DND-41 (cell line): ENCODE measurements at regions not wholly inside any gene's neighbourhood (a gene's known extent, or its start where the extent isn't known, plus 50 kb on each side); places are given as distances from the start of the nearest gene placed in this dataset.
A peak's percentile ranks its signal among the peaks of the same experiment; 100 is the strongest.

Experiments used
- ATAC-seq: fragments of 200-7000 bp; cut with Tn5 transposase; 3 replicates; pipeline ENCODE4 v1.9.1; 2021; ENCODE audit warnings: low read depth; ENCODE audit not compliant: insufficient read depth
- DNase-seq: peaks from one replicate; pipeline ENCODE4 v3.0.0-alpha.2; 2020
- H2AFZ ChIP-seq: 2 replicates; pipeline ENCODE4 v1.6.0; 2012; ENCODE audit warnings: low read depth, low read length
- H3K27ac ChIP-seq: 2 replicates; pipeline ENCODE4 v1.5.1; 2012; ENCODE audit warnings: low read length, inconsistent platforms
- H3K27me3 ChIP-seq: fragments of 200-600 bp; sonication (generic); 2 replicates; pipeline ENCODE4 v1.6.0; 2012; ENCODE audit warnings: low read length, mild to moderate bottlenecking, inconsistent platforms; ENCODE audit not compliant: insufficient read depth, poor library complexity
- H3K36me3 ChIP-seq: 2 replicates; pipeline ENCODE4 v1.5.1; 2012; ENCODE audit warnings: low read length, inconsistent platforms; ENCODE audit not compliant: insufficient read depth
- H3K4me1 ChIP-seq: 2 replicates; pipeline ENCODE4 v1.5.1; 2012; ENCODE audit warnings: mild to moderate bottlenecking, low read length; ENCODE audit not compliant: insufficient read depth
- H3K4me2 ChIP-seq: 2 replicates; pipeline ENCODE4 v1.6.0; 2012; ENCODE audit warnings: mild to moderate bottlenecking, moderate library complexity, low read length, inconsistent platforms; ENCODE audit not compliant: insufficient read depth
- H3K4me3 ChIP-seq, 2 experiments: fragments of 200-600 bp in 1 of 2; shearing (Covaris generic) in 1 of 2; 2 replicates each; pipeline ENCODE4 v1.5.1; 2012 to 2016; ENCODE audit warnings: inconsistent platforms in 2 of 2, low read length in 2 of 2, mild to moderate bottlenecking in 2 of 2, low read depth in 1 of 2, moderate library complexity in 1 of 2
- H3K79me2 ChIP-seq: 2 replicates; pipeline ENCODE4 v1.6.0; 2012; ENCODE audit warnings: low read length, inconsistent platforms; ENCODE audit not compliant: insufficient read depth
- H3K9ac ChIP-seq: 2 replicates; pipeline ENCODE4 v1.6.0; 2012; ENCODE audit warnings: low read depth, mild to moderate bottlenecking, inconsistent platforms, low read length, moderate library complexity
- H3K9me3 ChIP-seq: 2 replicates; pipeline ENCODE4 v1.5.1; 2012; ENCODE audit warnings: low read length, moderate library complexity, mild to moderate bottlenecking, inconsistent platforms; ENCODE audit not compliant: insufficient read depth, severe bottlenecking
- H4K20me1 ChIP-seq: 2 replicates; pipeline ENCODE4 v1.6.0; 2012; ENCODE audit warnings: low read length; ENCODE audit not compliant: insufficient read depth
- CTCF ChIP-seq: IDR thresholded peaks from 2 replicates; pipeline ENCODE4 v1.5.1; 2012; ENCODE audit warnings: borderline replicate concordance, low read length, moderate library complexity, mild to moderate bottlenecking; ENCODE audit not compliant: poor library complexity, severe bottlenecking; ENCODE audit errors: extremely low read depth
- EZH2 ChIP-seq: IDR thresholded peaks from 3 replicates; pipeline ENCODE4 v1.6.1; 2012; ENCODE audit warnings: borderline replicate concordance, low read depth, mild to moderate bottlenecking, moderate library complexity, low read length, inconsistent platforms; ENCODE audit not compliant: severe bottlenecking

GRCh38 chr2:852168-852567, 98.5 kb upstream of the SNTG2 start:
- H4K20me1 ChIP-seq = no peaks in the 10 kb centered on the region
- H3K9ac ChIP-seq = no peak overlapping the region
- ATAC-seq (no peak), DNase-seq (no peak)
- H3K9me3 ChIP-seq = peaks cover 36% of the 10 kb centered on the region
- H3K4me2 ChIP-seq = no peak overlapping the region
- H3K27me3 ChIP-seq = no peaks in the 10 kb centered on the region
- H3K4me3 ChIP-seq = no peak overlapping the region
- no peak for TF ChIP-seq EZH2
- no peak for TF ChIP-seq CTCF
- no peak overlapping the region for H2AFZ ChIP-seq
- H3K4me1 ChIP-seq = peaks cover 12% of the 10 kb centered on the region
- H3K36me3 ChIP-seq = peaks cover 63% of the 10 kb centered on the region
- peaks cover 15% of the 10 kb centered on the region for H3K79me2 ChIP-seq
- H3K27ac ChIP-seq = no peak overlapping the region

- no peak overlapping the region for H3K4me3 ChIP-seq
- H3K27me3 ChIP-seq = no peaks in the 10 kb centered on the region
- ATAC-seq (no peak), DNase-seq (no peak)
- H3K4me1 ChIP-seq = peaks cover 12% of the 10 kb centered on the region
- H3K9me3 ChIP-seq = peaks cover 36% of the 10 kb centered on the region
- peaks cover 10% of the 10 kb centered on the region; the same call in 1 of the 2 replicates for H3K79me2 ChIP-seq
- H4K20me1 ChIP-seq = no peaks in the 10 kb centered on the region
- no peak overlapping the region for H2AFZ ChIP-seq
- peaks cover 59% of the 10 kb centered on the region for H3K36me3 ChIP-seq
- H3K27ac ChIP-seq = peak overlapping the region; percentile 73; the same call in 1 of the 2 replicates
- no peak overlapping the region for H3K9ac ChIP-seq
- no peak overlapping the region for H3K4me2 ChIP-seq
- no peak for TF ChIP-seq EZH2
- TF ChIP-seq CTCF = no peak
Observed at GRCh38 chr2:851680-852079, 99.0 kb upstream of the SNTG2 start.

- Histone ChIP-seq H3K36me3 (peaks cover 59% of the 10 kb centered on the region), H3K27ac (peak overlapping the region; percentile 73), H3K27me3 (no peaks in the 10 kb centered on the region), H3K4me1 (peaks cover 12% of the 10 kb centered on the region), H3K4me3 (no peak overlapping the region), H3K9me3 (peaks cover 36% of the 10 kb centered on the region), H2AFZ (no peak overlapping the region), H3K9ac (no peak overlapping the region), H4K20me1 (no peaks in the 10 kb centered on the region), H3K4me2 (no peak overlapping the region), H3K79me2 (peaks cover 8% of the 10 kb centered on the region; the same call in 1 of the 2 replicates)
- ATAC-seq (no peak), DNase-seq (no peak)
- TF ChIP-seq CTCF = no peak
- no peak for TF ChIP-seq EZH2
Observed at GRCh38 chr2:851078-851477, 99.6 kb upstream of the SNTG2 start.

DNA sequence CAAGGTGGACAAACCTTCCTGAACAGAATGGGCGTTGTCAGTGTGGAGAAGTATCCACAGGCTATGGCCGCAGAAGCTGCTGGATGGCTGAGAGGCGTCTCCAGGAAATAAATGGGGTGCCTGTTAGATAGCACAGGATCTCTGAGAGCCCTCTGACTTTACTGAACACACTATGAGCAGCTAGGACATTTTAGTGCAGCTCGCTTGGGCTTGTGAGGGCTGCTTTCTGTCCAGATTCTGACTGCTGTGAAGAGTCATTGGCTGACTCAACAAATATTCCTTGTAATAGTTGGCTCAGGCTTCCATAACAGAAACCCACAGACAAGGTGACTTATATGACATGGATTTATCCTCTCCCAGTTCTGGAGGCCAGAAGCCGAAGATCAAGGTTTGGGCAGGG, 100.2 kb upstream of the SNTG2 start:
- Histone ChIP-seq H3K9ac (no peak overlapping the region), H2AFZ (no peak overlapping the region)

More for the DNA sequence above, 100.2 kb upstream of the SNTG2 start:
- Histone ChIP-seq H4K20me1 (no peaks in the 10 kb centered on the region), H3K27ac (peak overlapping the region; percentile 73), H3K4me3 (no peak overlapping the region), H3K9me3 (peaks cover 32% of the 10 kb centered on the region), H3K36me3 (peaks cover 55% of the 10 kb centered on the region), H3K4me2 (no peak overlapping the region), H3K79me2 (peaks cover 5% of the 10 kb centered on the region; the same call in 1 of the 2 replicates), H3K27me3 (no peaks in the 10 kb centered on the region), H3K4me1 (peaks cover 8% of the 10 kb centered on the region)
- TF ChIP-seq EZH2 = no peak
- no peak for TF ChIP-seq CTCF
- DNase-seq = no peak
- no peak for ATAC-seq
